ENCODE measurements at regions not wholly inside any gene's neighbourhood (a gene's known extent, or its start where the extent isn't known, plus 50 kb on each side); places are given as distances from the start of the nearest gene placed in this dataset.
A peak's percentile ranks its signal among the peaks of the same experiment; 100 is the strongest.

GRCh38 chr2:138276339-138276738, 225.2 kb upstream of the SPOPL start:
- Histone ChIP-seq H3K36me3 (no peaks in the 10 kb centered on the region), H3K27me3 (no peaks in the 10 kb centered on the region), H3K27ac (no peak overlapping the region), H3K4me3 (no peak overlapping the region), H3K9me3 (no peaks in the 10 kb centered on the region), H3K4me1 (peaks cover 0 to 10% of the 10 kb centered on the region in 2 donors)
- intact Hi-C loops (cut with DNase I), result no loop called here
- TF ChIP-seq CTCF (IDR thresholded peaks at IDR 0.05), result no peak
- DNase-seq (no peak), ATAC-seq (peak; percentile 15)

- Histone ChIP-seq H3K27me3 (no peaks in the 10 kb centered on the region), H3K27ac (no peak overlapping the region), H3K4me3 (no peak overlapping the region), H3K4me1 (peaks cover 0 to 10% of the 10 kb centered on the region in 2 donors), H3K9me3 (no peaks in the 10 kb centered on the region), H3K36me3 (no peaks in the 10 kb centered on the region)
- DNase-seq, result no peak
- TF ChIP-seq CTCF (IDR thresholded peaks at IDR 0.05), result no peak
- no peak for ATAC-seq
- intact Hi-C loops (cut with DNase I), result no loop called here
Measured at GRCh38 chr2:138277062-138277461, 224.5 kb upstream of the SPOPL start.

- no peak overlapping the region for H3K27ac ChIP-seq
- intact Hi-C loops (cut with DNase I), result no loop called here
- no peaks in the 10 kb centered on the region for H3K9me3 ChIP-seq
- H3K4me1 ChIP-seq, result peaks cover 0 to 10% of the 10 kb centered on the region in 2 donors
- no peak for DNase-seq
- H3K27me3 ChIP-seq, result no peaks in the 10 kb centered on the region
- no peaks in the 10 kb centered on the region for H3K36me3 ChIP-seq
- no peak overlapping the region for H3K4me3 ChIP-seq
- no peak for TF ChIP-seq CTCF (IDR thresholded peaks at IDR 0.05)
- ATAC-seq, result no peak
Measured at GRCh38 chr2:138279871-138280270, 221.7 kb upstream of the SPOPL start.

GRCh38 chr2:138280999-138281695, 220.4 kb upstream of the SPOPL start:
- DNase-seq, result no peak
- no peak overlapping the region for H3K4me3 ChIP-seq
- intact Hi-C loops (cut with DNase I), result no loop called here
- no peaks in the 10 kb centered on the region for H3K27me3 ChIP-seq
- peaks cover 0 to 2% of the 10 kb centered on the region in 2 donors for H3K4me1 ChIP-seq
- H3K27ac ChIP-seq, result no peak overlapping the region
- TF ChIP-seq CTCF (IDR thresholded peaks at IDR 0.05), result no peak
- no peaks in the 10 kb centered on the region for H3K36me3 ChIP-seq
- ATAC-seq, result no peak
- H3K9me3 ChIP-seq, result peaks cover 0 to 9% of the 10 kb centered on the region in 2 donors

- H3K36me3 ChIP-seq, result no peaks in the 10 kb centered on the region
- no peaks in the 10 kb centered on the region for H3K4me1 ChIP-seq
- H3K27me3 ChIP-seq, result no peaks in the 10 kb centered on the region
- no peak overlapping the region for H3K4me3 ChIP-seq
- H3K27ac ChIP-seq, result no peak overlapping the region
- peaks cover 0 to 10% of the 10 kb centered on the region in 2 donors for H3K9me3 ChIP-seq
- ATAC-seq, result no peak
- intact Hi-C loops (cut with DNase I), result no loop called here
- no peak for DNase-seq
- no peak for TF ChIP-seq CTCF (IDR thresholded peaks at IDR 0.05)
Measured at GRCh38 chr2:138282014-138282672, 219.4 kb upstream of the SPOPL start.

Measured in left lung (tissue), 4 donors.